ENCODE measurements at regions not wholly inside any gene's neighbourhood (a gene's known extent, or its start where the extent isn't known, plus 50 kb on each side); places are given as distances from the start of the nearest gene placed in this dataset.

DNA sequence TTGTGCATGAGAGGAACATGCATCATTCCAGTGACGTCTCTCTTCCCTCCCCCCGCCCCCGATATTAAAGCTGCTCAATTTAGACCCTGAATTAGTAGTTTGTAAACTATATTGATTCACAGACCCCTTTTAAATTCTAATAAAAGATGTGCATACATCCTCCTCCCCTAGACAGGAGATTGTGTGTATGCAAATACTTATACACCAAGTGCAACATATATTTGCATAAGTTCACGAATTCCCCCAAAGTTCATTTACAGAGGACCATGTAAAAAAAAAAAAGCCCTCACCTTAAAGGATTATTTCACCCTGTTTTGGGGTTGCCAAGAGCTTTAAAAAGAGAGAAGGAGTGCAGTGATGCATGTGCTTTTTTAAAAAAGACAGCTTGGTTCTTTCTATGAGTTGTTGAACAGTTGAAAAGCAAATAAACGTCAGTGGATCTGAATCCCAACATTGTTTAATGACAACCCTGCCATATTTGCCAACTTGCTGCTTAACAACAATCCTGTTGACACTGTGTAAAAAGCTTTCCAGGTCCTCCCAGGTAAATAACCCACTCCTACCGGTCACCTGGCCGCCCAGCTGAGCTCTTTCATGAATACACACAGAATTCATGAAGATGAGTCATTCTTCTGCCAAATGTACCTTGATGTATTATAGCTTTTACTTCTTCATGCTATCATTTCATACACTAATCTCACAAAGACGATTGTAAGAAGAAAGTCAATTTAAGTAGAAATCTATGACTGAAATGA, 211.5 kb downstream of the IKZF2 start:
- intact Hi-C loops (cut with micrococcal nuclease), result no loop called here
- Mint-ChIP-seq H3K4me1 (no peaks in the 10 kb centered on the region), H3K27ac (no peak overlapping the region), H3K4me3 (no peak overlapping the region), H3K9me3 (peaks cover 0 to 9% (median 2%) of the 10 kb centered on the region in 7 donors), H3K36me3 (no peaks in the 10 kb centered on the region), H3K27me3 (ENCODE audit: low read depth in 3 of 3) (peaks cover 0 to 2% (median 1%) of the 10 kb centered on the region in 3 donors)
- Histone ChIP-seq H3K79me2 (ENCODE audit: insufficient read depth, low read length) (no peaks in the 10 kb centered on the region), H3K9ac (ENCODE audit: insufficient read depth, low read length, poor library complexity, severe bottlenecking) (no peak overlapping the region), H3K36me3 (replicated peaks in 1 of 2; ENCODE audit: control insufficient read depth in 1 of 2, insufficient read depth in 2 of 2, low read length in 2 of 2) (no peaks in the 10 kb centered on the region), H3K27me3 (ENCODE audit: control insufficient read depth in 2 of 2, insufficient read depth in 2 of 2, low read length in 2 of 2) (no peaks in the 10 kb centered on the region), H3K4me1 (ENCODE audit: control insufficient read depth in 1 of 2, insufficient read depth in 2 of 2, low read length in 2 of 2) (no peaks in the 10 kb centered on the region), H3K27ac (ENCODE audit: low read depth in 1 of 2, low read length in 2 of 2) (no peak overlapping the region), H3K4me3 (replicated peaks in 1 of 3; ENCODE audit: low read depth in 2 of 3, low read length in 3 of 3) (no peak overlapping the region), H3K4me2 (replicated peaks; ENCODE audit: extremely low read depth, low read length, poor library complexity, severe bottlenecking) (no peak overlapping the region), H3K9me3 (replicated peaks in 1 of 2; ENCODE audit: control insufficient read depth in 1 of 2, insufficient read depth in 1 of 2, low read length in 2 of 2) (no peaks in the 10 kb centered on the region), H4K20me1 (ENCODE audit: insufficient read depth, low read length) (no peaks in the 10 kb centered on the region), H2AFZ (ENCODE audit: insufficient read depth, low read depth, low read length, poor library complexity, severe bottlenecking) (no peak overlapping the region)
- WGBS (ENCODE audit: insufficient coverage), result 80% methylated on average over 1 of the region's 8 CpGs
- TF ChIP-seq, protein P1, sequence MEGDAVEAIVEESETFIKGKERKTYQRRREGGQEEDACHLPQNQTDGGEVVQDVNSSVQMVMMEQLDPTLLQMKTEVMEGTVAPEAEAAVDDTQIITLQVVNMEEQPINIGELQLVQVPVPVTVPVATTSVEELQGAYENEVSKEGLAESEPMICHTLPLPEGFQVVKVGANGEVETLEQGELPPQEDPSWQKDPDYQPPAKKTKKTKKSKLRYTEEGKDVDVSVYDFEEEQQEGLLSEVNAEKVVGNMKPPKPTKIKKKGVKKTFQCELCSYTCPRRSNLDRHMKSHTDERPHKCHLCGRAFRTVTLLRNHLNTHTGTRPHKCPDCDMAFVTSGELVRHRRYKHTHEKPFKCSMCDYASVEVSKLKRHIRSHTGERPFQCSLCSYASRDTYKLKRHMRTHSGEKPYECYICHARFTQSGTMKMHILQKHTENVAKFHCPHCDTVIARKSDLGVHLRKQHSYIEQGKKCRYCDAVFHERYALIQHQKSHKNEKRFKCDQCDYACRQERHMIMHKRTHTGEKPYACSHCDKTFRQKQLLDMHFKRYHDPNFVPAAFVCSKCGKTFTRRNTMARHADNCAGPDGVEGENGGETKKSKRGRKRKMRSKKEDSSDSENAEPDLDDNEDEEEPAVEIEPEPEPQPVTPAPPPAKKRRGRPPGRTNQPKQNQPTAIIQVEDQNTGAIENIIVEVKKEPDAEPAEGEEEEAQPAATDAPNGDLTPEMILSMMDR (IDR thresholded peaks at IDR 0.05), result no peak
- no peak for DNase-seq

DNA sequence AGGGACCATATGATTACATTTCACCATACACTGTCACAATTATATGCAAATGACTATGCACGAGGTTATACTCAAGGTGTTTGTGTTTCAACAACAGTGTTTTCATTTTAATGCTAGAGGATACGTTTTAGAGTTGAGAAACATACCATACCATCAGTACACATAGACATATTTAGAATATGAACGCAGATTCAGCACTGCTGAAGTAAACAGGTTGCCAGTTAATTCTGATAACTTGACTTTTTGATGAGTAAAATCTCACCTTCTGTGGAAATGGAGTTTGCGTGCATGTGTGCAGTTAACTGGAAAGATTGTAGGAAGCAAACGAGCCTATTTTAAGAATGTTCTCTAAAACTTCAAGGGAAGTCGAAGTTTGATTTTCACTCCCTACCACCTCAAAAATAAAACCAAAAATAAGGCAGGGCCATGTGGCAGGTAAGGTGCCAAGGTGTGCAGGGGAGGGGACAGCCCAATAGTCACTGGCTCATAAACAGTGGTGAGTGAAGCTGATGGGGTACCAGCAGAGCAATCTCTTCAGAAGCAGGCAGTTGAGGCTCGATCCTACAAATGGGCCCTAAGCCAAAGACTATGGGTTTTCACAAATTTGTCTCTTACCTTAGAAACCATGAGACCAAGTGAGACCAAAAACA, 213.1 kb downstream of the IKZF2 start:
- 80% methylated on average over 1 of the region's 7 CpGs for WGBS (ENCODE audit: insufficient coverage)
- intact Hi-C loops (cut with micrococcal nuclease), result no loop called here
- TF ChIP-seq, protein P1 (IDR thresholded peaks at IDR 0.05), result no peak
- Histone ChIP-seq H3K79me2 (ENCODE audit: insufficient read depth, low read length) (no peaks in the 10 kb centered on the region), H4K20me1 (ENCODE audit: insufficient read depth, low read length) (no peaks in the 10 kb centered on the region), H3K36me3 (replicated peaks in 1 of 2; ENCODE audit: control insufficient read depth in 1 of 2, insufficient read depth in 2 of 2, low read length in 2 of 2) (no peaks in the 10 kb centered on the region), H3K4me3 (replicated peaks in 1 of 3; ENCODE audit: low read depth in 2 of 3, low read length in 3 of 3) (no peak overlapping the region), H3K27me3 (ENCODE audit: control insufficient read depth in 2 of 2, insufficient read depth in 2 of 2, low read length in 2 of 2) (no peaks in the 10 kb centered on the region), H3K4me1 (ENCODE audit: control insufficient read depth in 1 of 2, insufficient read depth in 2 of 2, low read length in 2 of 2) (no peaks in the 10 kb centered on the region), H3K9me3 (replicated peaks in 1 of 2; ENCODE audit: control insufficient read depth in 1 of 2, insufficient read depth in 1 of 2, low read length in 2 of 2) (no peaks in the 10 kb centered on the region), H3K27ac (ENCODE audit: low read depth in 1 of 2, low read length in 2 of 2) (no peak overlapping the region), H3K9ac (ENCODE audit: insufficient read depth, low read length, poor library complexity, severe bottlenecking) (no peak overlapping the region), H2AFZ (ENCODE audit: insufficient read depth, low read depth, low read length, poor library complexity, severe bottlenecking) (no peak overlapping the region), H3K4me2 (replicated peaks; ENCODE audit: extremely low read depth, low read length, poor library complexity, severe bottlenecking) (no peak overlapping the region)
- Mint-ChIP-seq H3K4me3 (no peak overlapping the region), H3K9me3 (peaks cover 0 to 11% (median 2%) of the 10 kb centered on the region in 7 donors), H3K4me1 (no peaks in the 10 kb centered on the region), H3K36me3 (no peaks in the 10 kb centered on the region), H3K27ac (no peak overlapping the region), H3K27me3 (ENCODE audit: low read depth in 3 of 3) (peaks cover 0 to 2% (median 1%) of the 10 kb centered on the region in 3 donors)
- no peak for DNase-seq
